Right renal cortex interstitium (tissue), 3 donors: ENCODE measurements at regions not wholly inside any gene's neighbourhood (a gene's known extent, or its start where the extent isn't known, plus 50 kb on each side); places are given as distances from the start of the nearest gene placed in this dataset.
A peak's percentile ranks its signal among the peaks of the same experiment; 100 is the strongest.

Experiments used
- DNase-seq, 3 donors: peaks; one replicate each; pipeline ENCODE4 v3.0.0-alpha.2; 2013; ENCODE audit warnings: low read depth in 3 of 3, low spot score in 2 of 3

DNA sequence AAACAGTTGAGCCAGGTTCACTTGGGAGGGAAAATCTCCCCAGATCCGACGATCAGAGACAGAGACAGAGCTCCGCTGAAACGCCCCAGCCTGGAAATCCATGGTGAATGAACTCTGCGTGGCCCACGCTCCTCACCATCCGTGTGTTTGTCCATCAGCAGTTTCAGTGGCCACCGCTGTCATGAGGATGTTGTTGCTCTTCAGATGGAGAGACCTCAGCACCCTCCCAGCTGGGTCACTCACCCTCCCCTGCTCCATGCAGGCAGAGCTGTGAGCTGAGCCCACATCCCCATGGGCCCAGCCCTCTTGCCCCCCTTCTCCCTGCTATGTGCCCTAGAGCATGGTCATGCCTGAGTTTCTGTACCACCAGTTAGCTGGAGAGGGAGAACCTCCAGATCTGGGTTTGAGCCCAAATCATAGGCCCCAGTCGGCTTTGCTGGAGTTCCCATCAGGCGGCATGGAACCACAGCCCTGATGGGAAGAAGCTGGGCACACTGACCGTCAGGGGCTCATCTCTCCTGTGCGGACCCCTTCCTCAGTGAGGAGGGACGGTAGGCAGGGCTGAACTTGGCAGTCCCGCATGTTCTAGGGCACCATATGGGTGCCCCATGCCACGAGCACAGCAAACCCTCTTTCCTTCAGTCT, 154.4 kb upstream of the COL5A1 start:
- DNase-seq = no peak

DNA sequence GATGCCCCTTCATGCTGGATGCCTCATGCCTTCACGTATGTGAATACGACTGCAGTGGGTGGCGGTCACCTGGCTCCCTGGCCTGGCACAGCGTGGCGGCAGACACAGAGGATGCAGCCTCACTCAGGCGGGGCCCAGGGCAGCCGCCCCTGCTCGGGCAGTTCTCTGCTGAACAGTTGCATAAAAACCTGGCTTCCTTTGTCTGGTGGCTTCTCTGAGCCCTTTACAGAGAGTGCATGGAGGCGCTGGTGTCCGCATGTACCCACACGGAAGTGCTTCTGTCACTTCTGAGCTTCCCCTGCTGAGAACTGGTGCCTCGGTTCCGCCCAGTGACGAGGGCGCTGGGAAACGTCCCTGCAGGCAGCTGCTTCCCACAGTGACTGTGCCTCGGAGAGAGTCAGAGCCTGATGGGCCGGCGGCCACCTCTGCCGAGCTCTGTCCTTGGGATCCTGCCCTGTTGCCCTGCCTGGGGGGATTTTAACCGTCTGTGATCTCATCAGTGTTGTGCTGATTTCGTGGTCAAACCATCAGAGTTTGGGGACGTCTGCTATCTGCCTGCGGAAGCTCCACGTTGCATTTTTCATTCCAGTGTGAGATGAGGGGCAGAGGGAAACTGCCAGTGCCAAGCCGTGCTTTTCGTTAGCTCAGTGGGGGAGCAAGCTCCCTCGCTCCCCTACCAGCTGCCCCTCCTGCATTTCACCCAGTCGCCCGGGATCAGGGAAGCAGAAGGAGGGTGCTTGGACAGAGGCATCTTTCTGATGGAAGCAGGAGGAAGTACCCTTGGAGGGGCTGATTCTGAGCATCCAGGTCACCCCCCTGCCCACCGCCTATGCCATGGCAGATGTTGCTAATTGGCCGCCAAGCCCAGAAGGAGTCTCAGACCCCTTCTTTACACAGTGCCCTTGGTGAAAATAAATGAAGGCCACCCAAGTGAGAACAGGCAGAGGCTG, 153.0 kb upstream of the COL5A1 start:
- no peak for DNase-seq

DNA sequence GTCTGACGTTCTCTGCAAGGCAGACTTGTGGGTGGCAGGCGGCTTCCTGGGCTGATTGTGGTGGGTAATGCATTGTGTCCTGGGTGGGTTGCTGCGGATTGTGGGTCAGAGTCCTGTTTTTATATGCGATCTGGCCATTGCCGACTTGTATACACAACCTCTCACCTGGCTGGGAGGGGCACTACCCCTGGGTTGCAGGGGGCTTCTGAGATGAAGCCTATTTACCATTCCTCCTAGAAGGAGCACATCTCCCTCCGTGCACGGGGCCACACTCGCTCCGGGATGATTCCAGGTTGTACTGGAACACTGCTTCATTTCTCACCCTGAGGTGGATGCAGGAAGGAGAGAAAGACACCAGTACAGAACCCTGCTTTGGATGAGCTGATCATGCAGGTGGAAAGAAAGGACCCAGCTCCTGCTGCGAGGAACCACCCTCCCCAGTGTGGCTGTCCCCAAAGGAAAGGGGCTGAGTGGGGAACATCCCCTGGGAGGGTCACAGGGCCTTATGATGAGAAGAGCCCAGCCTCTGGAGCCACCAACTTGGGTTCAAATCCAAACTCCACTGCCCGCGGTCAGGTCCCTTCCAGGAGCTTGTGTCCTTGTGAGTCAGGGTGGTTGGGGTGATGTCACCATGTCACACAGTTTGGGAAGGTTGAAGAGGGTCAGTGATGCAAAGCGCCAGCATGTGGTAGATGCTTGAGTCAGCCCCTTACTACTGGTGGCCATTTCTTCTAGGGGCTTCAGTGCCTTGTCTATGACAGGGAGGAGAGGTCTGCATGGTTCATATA, 151.8 kb upstream of the COL5A1 start:
- DNase-seq = no peak

DNA sequence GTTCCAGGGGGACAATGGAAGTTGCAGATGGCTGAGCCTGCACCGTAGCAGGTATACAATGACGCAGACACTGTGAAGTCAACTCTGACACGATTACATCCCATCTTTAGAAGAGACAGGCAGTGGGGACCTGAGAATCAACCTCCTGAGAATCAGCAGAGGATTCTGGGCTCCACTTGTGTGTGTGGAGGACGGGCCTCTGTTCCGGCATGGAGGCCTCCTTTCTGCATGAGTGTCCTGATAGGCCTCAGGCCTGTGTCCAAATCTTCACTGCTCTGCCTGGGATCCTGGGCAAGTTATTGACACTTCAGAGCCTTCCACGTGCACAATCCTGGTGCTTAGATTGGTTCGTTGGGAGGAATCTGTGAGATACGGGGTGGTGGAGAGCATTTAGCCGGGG, 151.2 kb upstream of the COL5A1 start:
- no peak for DNase-seq

DNA sequence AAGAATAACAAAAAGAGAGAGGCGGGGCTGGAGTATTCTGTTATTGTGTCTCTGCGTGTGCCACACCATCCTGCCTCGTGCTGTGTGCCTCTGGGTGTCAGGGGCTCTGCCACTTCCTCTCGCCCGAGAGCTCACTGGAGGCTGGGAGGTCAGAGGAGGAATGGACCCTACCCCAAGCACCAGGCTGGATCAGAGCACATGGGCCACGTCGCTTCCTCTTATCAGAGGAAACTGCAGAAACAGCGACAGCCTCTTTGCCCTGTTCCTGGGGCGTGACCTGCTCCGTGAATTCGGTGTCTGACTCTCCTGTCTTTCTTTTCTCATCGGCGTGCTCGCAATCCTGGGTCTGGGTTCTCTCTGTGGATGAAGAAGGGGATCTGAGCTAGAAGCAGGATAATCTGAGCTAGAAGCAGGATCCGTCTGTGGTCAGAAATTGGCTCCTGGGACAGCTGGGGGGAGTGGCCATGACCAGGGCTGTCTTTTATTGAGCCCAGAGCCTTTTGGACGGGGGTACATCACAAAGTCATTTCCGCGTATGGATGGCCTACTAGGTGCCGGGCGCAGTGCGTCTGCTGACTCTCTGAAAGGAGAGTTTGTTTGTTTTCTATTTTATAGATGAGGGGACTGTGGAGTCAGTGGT, 150.3 kb upstream of the COL5A1 start:
- DNase-seq = no peak

DNA sequence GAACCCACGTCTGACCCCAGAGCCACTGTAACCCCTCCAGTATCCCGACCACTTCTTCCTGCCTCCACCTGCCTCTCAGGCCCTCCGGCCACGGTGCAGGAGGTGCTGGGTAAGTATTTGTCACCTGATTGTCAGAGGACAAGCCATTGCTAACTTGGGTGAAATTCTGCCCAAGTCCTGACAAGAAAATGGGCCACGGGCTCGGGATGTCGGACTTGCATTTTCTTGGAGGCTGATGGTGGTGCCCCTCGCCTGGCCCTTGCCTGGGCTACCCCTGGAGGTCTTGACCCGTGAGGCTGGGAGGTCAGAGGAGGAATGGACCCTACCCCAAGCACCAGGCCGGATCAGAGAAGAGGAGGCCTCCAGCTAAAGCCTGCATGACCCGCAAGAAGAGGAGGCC, 149.7 kb upstream of the COL5A1 start:
- DNase-seq = no peak

DNA sequence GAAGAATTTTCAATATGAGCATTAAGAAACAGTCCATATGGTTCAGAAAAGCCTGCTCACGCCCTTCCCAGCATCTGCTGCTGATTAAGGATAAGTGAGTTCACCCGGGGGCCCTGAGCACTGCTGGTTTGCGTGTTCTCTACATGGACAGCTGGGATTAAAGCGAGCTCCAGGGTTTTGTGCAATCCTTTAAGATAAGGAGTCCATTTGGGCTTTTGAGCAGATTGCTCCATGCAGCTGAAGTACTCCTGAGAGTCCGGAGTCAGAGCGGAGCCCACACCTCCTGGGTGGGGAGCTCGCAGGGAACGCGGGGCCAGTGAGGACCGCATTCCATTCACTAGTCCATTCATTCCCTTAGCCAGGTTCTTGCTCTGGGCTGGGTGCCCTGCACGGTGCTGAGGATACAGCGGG, 149.3 kb upstream of the COL5A1 start:
- peak in 2 of 3 donors; percentile 33 to 52 for DNase-seq

DNA sequence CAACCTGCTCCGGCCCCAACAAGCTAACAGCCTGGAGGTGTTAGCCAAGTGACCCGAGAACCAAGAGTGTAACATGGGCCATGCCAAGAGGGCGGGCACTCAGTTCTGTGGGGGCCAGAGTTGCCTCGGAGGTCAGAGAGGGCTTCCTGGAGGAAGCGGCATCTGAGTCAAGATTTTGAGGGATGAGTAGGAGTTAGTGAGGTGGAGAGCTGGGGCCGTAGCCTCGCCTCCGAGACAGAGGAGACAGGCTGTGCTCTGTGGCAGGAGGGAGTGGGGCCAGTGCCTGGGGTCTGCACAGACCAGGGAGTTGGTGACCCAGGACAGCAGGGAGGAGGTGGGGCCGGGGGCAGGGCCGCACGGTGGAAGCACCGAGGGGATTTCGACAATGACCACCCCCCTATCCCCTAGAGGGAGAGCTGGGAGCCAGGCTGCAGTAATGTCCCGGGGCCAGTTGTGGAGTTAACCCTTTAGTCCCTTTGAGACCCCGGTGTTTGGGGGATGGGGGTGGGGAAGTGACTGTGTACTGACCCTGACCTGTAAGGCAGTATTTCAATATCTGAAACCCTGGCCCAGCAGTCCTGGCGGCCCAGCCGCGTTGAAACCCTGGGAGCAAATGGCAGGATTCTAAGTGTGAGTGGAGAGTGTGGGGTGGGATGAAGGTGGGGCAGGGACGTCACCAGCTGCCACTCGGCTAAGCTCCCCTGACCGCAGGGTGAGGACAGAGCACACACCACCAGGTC, 148.7 kb upstream of the COL5A1 start:
- no peak for DNase-seq

DNA sequence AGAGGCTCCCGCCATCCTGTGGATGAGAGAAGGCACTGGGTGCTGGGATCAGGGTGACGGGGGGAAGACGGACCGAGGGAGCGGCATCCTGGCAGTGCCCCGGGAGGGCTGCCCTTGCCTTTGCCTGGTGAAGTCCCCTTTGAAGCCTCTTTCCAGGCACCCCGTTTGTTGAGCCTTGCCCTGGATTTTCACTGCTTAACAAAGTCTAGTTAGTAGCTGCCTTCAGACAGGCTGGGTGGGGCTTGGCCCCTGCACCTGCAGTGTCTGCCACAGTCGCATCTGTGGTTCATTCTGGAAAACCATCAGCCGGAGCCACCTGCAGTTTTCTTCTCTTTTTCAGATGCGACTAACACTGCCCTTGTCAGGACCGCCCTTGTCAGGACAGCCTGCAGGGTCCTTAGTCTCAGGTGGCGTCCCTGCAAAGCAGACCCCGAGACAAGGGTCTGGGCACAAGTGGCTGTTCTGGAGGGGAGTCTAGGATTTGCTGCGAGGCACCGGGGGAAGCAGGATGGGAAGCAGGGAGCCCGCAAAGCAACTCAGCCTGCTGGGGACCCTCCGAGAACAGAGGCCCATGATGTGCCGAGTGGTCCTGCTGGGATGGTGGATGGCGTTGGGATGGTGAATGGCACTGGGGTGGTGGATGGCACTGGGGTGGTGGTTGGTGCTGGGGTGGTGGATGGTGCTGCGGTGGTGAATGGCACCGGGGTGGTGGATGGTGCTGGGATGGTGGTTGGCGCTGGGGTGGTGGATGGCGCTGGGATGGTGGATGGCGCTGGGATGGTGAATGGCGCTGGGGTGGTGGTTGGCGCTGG, 147.9 kb upstream of the COL5A1 start:
- DNase-seq = no peak

DNA sequence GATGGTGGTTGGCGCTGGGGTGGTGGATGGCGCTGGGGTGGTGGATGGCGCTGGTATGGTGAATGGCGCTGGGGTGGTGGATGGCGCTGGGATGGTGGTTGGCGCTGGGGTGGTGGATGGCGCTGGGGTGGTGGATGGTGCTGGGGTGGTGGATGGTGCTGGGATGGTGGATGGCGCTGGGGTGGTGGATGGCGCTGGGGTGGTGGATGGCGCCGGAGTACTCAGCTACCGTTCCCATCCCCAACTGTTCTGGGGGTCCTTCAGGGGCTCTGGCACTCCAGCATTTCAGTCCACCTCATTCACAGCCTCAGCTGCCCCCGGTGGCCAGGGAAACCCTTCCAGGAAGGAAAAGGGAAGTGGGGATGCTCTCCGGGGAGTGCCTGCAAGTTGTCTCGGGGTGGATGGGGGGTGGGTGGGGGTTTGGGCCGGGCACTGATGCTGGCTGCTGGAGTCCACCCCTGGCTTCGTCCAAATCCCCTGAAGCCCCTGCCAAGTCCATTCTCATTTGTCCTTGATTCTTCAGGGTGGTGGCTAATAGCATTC, 147.3 kb upstream of the COL5A1 start:
- no peak for DNase-seq

DNA sequence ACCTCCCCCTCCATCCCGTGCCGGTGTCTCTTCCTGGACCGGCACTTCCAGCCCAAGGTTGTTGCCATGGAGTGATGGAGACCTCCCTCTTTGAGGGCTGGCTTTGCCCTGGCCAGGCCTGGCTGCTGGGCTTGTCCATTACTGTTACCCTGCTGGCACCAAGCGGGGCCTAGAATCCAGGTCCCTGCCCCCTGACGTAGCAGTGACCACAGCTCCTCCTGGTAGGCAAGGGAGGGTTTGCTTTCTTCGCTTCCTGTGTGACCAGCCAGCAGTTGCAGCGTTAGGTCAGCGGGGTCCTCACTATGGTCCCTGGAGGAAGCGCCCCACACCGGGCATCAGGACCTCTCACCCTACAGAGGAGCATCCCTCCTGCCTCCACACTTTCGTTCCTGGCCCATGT, 146.7 kb upstream of the COL5A1 start:
- no peak for DNase-seq

DNA sequence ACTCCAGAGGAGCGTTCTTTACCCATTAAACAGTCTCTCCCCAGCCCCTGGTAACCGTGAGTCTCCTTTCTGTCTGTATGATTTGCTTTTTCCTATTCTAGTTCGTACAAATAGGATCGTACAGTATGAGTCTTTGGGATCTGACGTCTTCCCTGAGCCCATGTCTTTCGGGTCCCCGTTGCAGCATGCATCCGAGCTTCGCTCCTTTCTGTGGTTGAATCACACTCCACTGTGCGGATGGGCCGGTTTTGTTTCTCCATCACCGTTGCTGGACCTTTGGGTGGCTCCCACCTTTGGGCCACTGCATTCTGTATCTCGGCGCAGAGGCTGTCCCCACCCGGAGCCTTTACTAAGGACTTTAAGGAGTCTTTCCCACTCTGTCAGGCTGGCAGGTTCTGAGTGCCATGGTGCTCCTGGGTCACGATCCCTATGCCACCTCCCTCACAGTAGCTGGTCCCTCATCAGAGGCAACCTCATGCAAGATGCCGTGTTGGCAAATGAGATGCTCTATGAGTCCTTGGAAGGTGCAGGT, 145.7 kb upstream of the COL5A1 start:
- no peak for DNase-seq

DNA sequence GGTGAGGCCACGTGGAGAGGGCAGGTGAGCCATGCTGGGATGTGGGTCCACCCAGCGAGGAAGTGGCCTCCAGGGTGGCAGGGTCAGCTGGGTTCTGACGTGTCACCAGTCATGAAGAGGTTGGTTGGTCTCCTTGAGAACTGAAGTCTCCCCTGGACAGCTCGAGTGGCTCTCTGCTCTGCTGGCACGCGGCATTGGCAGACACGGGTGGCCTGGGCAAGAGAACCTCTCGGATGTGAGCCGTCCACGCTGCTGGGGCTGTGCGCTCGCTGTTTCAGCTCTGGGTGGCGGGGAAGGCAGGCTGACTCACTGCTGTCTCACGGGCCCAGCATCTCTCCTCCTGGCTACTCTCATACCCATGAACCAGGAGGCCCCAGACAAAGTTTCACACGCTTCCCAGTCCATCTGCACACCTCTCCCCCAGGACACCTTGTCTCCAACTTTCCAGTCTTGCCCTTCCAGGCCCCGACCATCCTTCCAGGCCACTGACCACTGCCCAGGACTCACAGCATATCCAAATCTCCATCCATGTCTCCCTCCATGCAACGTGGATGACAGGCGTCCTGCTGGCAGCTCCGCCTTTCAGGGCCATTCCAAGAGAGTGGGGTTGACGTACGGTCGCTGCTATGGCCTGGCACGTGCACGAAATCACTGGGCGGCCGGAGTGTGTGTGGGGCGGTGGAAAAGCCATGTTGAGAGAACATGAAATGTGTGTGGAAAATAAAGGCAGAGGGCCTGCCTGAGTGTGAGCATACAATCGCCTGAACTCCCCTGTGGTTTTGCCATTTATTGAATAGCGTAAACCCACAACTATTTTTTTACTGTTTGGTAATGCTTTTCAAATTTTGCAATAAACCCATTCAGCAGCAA, 145.0 kb upstream of the COL5A1 start:
- no peak for DNase-seq

DNA sequence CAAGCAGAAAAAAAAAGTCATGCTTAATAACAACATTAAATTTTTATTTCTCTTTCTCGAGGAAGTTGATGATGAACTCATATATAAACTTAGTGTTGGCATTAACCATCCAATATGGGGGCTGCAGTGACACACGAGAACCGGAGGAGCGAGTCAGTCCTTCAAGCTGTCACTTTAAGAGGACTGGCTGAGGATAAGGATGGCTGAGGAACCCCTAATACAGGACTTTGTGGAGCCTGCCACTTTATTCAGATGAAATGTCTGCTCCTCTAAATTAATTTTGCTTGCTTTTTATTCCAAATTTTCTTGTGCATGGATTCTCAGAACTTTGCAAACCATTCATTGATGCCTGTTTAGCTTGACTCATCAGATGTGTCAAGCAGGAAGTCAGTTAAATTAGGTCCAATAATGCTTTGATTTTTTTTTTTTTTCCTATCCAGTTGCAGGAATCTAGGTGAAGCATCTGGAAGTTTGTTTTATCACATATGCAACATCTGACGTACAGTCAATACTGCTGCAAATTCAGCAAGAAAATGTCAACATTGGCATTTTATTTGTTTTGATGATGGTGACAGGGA, 144.2 kb upstream of the COL5A1 start:
- no peak for DNase-seq

DNA sequence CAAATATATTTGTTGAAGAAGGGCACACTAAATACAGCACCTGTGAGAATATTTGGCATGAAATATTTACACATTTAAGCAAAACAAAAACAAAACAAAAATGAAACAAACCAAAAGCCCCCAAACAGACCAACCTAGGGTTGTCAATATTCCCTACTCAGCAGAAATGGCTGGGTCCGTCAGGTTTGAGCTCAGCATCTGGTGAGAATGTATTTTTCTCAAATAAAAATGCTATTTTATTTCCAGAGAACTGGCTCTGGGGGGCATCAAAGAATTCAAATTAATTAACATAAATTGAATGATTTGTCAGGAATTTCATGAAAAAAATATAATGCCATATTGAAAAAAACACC, 142.8 kb upstream of the COL5A1 start:
- no peak for DNase-seq

DNA sequence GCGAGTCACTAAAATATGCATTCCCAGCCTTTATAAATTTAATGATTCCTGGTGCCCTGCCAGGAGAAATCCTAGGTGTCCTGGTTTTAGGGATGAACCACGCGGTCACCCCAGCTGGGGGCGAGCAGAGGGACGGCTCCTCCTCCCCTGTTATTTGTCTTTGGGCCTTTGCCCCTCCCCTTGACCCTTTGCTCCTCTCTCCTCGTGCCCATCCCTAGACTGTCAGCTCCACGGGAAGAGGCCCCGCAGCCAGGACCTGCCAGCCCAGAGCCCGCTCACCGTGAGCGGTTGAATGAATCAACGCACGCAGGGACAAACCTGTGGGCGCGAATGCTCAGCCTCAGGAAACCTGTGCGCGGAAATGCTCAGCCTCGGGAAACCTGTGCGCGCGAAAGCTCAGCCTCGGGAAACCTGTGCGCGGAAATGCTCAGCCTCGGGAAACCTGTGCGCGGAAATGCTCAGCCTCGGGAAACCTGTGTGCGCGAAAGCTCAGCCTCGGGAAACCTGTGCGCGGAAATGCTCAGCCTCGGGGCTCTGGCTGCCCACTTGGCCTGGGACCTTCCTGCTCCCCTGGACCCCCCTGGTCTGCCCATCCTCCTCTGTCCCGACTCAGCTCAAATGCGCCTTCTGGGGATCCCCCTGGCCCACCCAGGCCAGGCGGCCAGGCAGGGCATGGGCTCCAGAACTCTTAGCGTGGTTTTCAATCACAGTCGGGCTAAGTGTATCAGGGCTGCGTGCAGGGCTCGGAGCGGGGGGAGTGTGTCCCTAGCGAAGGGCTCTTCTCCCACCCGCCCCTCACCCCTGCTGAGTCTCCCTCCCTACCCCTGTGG, 140.5 kb upstream of the COL5A1 start:
- DNase-seq = no peak

DNA sequence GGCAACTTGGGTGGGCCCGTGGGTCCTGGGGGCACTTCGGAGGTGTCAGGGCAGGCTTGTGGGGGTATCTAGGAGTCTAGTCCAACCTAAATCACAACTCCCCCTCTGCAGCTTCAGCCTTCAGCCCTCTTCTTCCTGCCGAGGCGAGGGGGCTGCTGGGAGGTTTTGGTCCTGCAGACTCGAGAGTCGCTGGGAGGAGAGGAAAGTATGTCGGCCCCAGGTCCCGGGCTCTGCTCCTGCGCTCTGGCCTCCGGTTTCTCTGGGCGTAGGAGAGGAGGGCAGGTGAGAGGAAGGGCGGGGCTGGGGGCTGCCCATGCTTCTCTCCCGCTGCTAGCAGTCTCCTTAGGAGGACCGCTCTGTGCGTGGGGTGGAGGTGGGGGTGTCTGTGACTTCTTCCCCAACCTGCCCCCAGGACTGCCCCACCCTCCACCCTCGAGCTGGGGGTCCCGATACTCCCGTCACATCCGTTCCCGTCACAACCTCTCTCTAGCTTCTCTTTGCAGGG, 139.8 kb upstream of the COL5A1 start:
- DNase-seq = no peak
